ENCODE measurements at regions not wholly inside any gene's neighbourhood (a gene's known extent, or its start where the extent isn't known, plus 50 kb on each side); places are given as distances from the start of the nearest gene placed in this dataset.

DNA sequence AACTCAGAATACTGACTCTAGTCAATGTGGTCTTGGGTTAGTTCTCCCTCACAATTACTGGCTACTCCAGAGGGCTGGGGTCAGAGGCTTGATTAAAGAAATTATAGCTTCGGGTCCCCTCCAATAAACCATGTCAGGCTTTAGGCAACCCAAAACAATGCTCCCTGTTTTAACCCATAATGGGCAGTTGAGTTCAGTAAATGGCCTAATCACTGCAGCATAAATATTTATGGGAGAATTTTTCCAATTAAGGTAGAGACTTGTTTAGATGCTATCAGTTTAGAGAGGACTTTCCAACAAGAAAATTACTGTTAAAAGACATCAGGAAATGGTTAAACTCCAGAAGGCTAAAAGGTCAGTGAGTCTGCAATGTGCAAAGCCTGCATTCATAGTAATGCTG lies 389.2 kb upstream of the PRICKLE1 start:
- H3K27ac Mint-ChIP-seq, result no peak overlapping the region
- TF ChIP-seq ATF1 (CRISPR knock-in tag; IDR thresholded peaks at IDR 0.05), result no peak
- no peak overlapping the region for H3K4me3 Mint-ChIP-seq
- ATAC-seq (no peak), DNase-seq (ENCODE audit: low spot score) (no peak)
- H3K9me3 Mint-ChIP-seq, result peaks cover 14% of the 10 kb centered on the region
- POLR2A ChIA-PET, result no interaction called here
- peaks cover 11% of the 10 kb centered on the region for H3K36me3 Mint-ChIP-seq
- CTCF ChIA-PET, result no interaction called here
- peaks cover 17% of the 10 kb centered on the region for H3K4me1 Mint-ChIP-seq
- H3K27me3 Mint-ChIP-seq (ENCODE audit: low read depth), result peaks cover 4% of the 10 kb centered on the region

DNA sequence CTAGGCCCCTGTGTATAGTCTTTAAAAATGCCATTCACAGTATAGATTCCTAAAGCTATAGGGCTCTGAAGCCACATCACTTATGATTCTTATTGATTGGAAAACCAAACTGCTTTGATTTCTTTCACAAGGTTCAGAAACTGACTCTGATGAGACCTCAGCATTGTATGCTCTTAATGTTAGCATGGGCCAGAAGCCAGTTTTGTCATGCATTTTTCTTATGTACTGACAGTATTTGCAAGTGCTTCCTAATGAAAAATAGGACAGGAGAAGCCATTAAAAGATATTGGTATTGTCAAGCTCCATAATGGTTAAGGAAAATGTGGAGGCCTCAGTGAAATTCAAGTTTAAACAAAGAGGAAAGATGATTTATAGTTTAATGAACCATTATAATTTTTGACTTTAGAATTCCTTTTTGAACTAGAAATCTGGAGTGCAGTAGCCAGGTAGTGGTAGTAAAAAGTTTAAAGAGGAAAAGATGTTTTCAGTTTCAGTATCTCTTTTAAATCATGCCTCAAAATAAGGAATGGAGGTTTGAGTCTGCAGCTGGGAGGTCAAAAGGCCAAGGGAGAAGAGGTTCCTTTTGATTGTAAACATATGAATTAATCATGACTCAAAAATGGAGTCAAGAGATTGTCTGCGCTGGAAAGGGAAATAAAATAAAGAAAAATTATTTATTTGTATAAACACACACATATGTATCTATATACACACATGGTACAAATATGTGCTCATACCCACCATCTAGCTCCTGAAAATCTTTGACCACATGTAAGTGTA lies 388.1 kb upstream of the PRICKLE1 start:
- TF ChIP-seq ETV6 (CRISPR knock-in tag; IDR thresholded peaks at IDR 0.05) (no peak), IRF2 (CRISPR knock-in tag; IDR thresholded peaks at IDR 0.05; ENCODE audit: borderline replicate concordance, low read depth) (no peak), SP1 (CRISPR knock-in tag; conservative IDR thresholded peaks at IDR 0.05) (no peak), ZNF121 (CRISPR knock-in tag; IDR thresholded peaks at IDR 0.05) (no peak), GTF2I (CRISPR knock-in tag; conservative IDR thresholded peaks at IDR 0.05) (no peak), ZNF317 (CRISPR knock-in tag; IDR thresholded peaks at IDR 0.05; ENCODE audit: borderline replicate concordance, low read depth) (no peak), NR3C1 (CRISPR knock-in tag; conservative IDR thresholded peaks at IDR 0.05; ENCODE audit: low read depth) (no peak), KAT7 (CRISPR knock-in tag; IDR thresholded peaks at IDR 0.05; ENCODE audit: borderline replicate concordance) (no peak), ZNF423 (CRISPR knock-in tag; IDR thresholded peaks at IDR 0.05) (no peak), NFATC4 (CRISPR knock-in tag; IDR thresholded peaks at IDR 0.05) (no peak)
- TF ChIP-seq, protein P1, sequence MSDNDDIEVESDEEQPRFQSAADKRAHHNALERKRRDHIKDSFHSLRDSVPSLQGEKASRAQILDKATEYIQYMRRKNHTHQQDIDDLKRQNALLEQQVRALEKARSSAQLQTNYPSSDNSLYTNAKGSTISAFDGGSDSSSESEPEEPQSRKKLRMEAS (CRISPR knock-in tag; IDR thresholded peaks at IDR 0.05), result no peak
- TF ChIP-seq, protein P2, sequence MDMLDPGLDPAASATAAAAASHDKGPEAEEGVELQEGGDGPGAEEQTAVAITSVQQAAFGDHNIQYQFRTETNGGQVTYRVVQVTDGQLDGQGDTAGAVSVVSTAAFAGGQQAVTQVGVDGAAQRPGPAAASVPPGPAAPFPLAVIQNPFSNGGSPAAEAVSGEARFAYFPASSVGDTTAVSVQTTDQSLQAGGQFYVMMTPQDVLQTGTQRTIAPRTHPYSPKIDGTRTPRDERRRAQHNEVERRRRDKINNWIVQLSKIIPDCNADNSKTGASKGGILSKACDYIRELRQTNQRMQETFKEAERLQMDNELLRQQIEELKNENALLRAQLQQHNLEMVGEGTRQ (CRISPR knock-in tag; IDR thresholded peaks at IDR 0.05), result no peak
- TF ChIP-seq, protein P3, sequence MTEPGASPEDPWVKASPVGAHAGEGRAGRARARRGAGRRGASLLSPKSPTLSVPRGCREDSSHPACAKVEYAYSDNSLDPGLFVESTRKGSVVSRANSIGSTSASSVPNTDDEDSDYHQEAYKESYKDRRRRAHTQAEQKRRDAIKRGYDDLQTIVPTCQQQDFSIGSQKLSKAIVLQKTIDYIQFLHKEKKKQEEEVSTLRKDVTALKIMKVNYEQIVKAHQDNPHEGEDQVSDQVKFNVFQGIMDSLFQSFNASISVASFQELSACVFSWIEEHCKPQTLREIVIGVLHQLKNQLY (CRISPR knock-in tag; IDR thresholded peaks at IDR 0.05), result no peak
- TF ChIP-seq, protein P4, sequence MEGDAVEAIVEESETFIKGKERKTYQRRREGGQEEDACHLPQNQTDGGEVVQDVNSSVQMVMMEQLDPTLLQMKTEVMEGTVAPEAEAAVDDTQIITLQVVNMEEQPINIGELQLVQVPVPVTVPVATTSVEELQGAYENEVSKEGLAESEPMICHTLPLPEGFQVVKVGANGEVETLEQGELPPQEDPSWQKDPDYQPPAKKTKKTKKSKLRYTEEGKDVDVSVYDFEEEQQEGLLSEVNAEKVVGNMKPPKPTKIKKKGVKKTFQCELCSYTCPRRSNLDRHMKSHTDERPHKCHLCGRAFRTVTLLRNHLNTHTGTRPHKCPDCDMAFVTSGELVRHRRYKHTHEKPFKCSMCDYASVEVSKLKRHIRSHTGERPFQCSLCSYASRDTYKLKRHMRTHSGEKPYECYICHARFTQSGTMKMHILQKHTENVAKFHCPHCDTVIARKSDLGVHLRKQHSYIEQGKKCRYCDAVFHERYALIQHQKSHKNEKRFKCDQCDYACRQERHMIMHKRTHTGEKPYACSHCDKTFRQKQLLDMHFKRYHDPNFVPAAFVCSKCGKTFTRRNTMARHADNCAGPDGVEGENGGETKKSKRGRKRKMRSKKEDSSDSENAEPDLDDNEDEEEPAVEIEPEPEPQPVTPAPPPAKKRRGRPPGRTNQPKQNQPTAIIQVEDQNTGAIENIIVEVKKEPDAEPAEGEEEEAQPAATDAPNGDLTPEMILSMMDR (IDR thresholded peaks at IDR 0.05), result no peak
- H3K36me3 Mint-ChIP-seq, result peaks cover 11% of the 10 kb centered on the region
- H3K27me3 Mint-ChIP-seq (ENCODE audit: low read depth), result no peaks in the 10 kb centered on the region
- H3K4me1 Mint-ChIP-seq, result peaks cover 17% of the 10 kb centered on the region
- DNase-seq (ENCODE audit: low spot score) (no peak), ATAC-seq (no peak)
- no peak overlapping the region for H3K4me3 Mint-ChIP-seq
- CTCF ChIA-PET, result no interaction called here
- no peak overlapping the region for H3K27ac Mint-ChIP-seq
- POLR2A ChIA-PET, result no interaction called here
- peaks cover 14% of the 10 kb centered on the region for H3K9me3 Mint-ChIP-seq

DNA sequence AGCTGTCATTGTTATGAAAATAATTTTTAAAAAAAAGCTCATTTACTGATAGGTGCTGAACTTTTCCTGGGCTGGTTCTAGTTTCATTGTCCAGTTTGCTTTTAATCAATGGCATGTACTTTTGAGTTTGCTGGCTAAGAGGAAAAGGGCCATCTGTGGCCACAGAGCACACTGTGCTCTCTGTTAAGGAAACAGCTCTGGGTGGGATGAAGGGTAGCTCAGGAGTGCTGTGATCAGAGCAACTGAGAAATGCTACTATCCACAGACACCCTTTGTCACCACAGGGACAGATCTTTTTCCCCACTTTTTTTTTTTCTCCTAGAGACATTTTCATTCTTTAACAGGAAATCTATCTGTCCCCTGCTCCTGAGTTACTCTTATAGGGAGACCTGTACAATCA lies 387.1 kb upstream of the PRICKLE1 start:
- H3K27me3 Mint-ChIP-seq (ENCODE audit: low read depth), result no peaks in the 10 kb centered on the region
- TF ChIP-seq, protein P5, sequence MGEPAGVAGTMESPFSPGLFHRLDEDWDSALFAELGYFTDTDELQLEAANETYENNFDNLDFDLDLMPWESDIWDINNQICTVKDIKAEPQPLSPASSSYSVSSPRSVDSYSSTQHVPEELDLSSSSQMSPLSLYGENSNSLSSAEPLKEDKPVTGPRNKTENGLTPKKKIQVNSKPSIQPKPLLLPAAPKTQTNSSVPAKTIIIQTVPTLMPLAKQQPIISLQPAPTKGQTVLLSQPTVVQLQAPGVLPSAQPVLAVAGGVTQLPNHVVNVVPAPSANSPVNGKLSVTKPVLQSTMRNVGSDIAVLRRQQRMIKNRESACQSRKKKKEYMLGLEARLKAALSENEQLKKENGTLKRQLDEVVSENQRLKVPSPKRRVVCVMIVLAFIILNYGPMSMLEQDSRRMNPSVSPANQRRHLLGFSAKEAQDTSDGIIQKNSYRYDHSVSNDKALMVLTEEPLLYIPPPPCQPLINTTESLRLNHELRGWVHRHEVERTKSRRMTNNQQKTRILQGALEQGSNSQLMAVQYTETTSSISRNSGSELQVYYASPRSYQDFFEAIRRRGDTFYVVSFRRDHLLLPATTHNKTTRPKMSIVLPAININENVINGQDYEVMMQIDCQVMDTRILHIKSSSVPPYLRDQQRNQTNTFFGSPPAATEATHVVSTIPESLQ (CRISPR knock-in tag; IDR thresholded peaks at IDR 0.05), result no peak
- no peak for TF ChIP-seq GTF2I (CRISPR knock-in tag; conservative IDR thresholded peaks at IDR 0.05)
- TF ChIP-seq ETV6 (CRISPR knock-in tag; IDR thresholded peaks at IDR 0.05), result no peak
- TF ChIP-seq, protein P6, sequence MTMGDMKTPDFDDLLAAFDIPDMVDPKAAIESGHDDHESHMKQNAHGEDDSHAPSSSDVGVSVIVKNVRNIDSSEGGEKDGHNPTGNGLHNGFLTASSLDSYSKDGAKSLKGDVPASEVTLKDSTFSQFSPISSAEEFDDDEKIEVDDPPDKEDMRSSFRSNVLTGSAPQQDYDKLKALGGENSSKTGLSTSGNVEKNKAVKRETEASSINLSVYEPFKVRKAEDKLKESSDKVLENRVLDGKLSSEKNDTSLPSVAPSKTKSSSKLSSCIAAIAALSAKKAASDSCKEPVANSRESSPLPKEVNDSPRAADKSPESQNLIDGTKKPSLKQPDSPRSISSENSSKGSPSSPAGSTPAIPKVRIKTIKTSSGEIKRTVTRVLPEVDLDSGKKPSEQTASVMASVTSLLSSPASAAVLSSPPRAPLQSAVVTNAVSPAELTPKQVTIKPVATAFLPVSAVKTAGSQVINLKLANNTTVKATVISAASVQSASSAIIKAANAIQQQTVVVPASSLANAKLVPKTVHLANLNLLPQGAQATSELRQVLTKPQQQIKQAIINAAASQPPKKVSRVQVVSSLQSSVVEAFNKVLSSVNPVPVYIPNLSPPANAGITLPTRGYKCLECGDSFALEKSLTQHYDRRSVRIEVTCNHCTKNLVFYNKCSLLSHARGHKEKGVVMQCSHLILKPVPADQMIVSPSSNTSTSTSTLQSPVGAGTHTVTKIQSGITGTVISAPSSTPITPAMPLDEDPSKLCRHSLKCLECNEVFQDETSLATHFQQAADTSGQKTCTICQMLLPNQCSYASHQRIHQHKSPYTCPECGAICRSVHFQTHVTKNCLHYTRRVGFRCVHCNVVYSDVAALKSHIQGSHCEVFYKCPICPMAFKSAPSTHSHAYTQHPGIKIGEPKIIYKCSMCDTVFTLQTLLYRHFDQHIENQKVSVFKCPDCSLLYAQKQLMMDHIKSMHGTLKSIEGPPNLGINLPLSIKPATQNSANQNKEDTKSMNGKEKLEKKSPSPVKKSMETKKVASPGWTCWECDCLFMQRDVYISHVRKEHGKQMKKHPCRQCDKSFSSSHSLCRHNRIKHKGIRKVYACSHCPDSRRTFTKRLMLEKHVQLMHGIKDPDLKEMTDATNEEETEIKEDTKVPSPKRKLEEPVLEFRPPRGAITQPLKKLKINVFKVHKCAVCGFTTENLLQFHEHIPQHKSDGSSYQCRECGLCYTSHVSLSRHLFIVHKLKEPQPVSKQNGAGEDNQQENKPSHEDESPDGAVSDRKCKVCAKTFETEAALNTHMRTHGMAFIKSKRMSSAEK (CRISPR knock-in tag; IDR thresholded peaks at IDR 0.05; ENCODE audit: borderline replicate concordance), result no peak
- TF ChIP-seq CBFB (CRISPR knock-in tag; IDR thresholded peaks at IDR 0.05; ENCODE audit: low read depth), result no peak
- no peak for TF ChIP-seq ESRRA (CRISPR knock-in tag; IDR thresholded peaks at IDR 0.05; ENCODE audit: borderline replicate concordance)
- TF ChIP-seq ZNF219 (CRISPR knock-in tag; IDR thresholded peaks at IDR 0.05; ENCODE audit: borderline replicate concordance), result no peak
- TF ChIP-seq, protein P7, sequence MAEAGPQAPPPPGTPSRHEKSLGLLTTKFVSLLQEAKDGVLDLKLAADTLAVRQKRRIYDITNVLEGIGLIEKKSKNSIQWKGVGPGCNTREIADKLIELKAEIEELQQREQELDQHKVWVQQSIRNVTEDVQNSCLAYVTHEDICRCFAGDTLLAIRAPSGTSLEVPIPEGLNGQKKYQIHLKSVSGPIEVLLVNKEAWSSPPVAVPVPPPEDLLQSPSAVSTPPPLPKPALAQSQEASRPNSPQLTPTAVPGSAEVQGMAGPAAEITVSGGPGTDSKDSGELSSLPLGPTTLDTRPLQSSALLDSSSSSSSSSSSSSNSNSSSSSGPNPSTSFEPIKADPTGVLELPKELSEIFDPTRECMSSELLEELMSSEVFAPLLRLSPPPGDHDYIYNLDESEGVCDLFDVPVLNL (CRISPR knock-in tag; IDR thresholded peaks at IDR 0.05; ENCODE audit: borderline replicate concordance, low read depth), result no peak
- ChIA-PET POLR2A (no interaction called here), CTCF (no interaction called here)
- peaks cover 15% of the 10 kb centered on the region for H3K36me3 Mint-ChIP-seq
- ATAC-seq (no peak), DNase-seq (ENCODE audit: low spot score) (no peak)
- H3K9me3 Mint-ChIP-seq, result peaks cover 22% of the 10 kb centered on the region
- no peak overlapping the region for H3K4me3 Mint-ChIP-seq
- peaks cover 13% of the 10 kb centered on the region for H3K4me1 Mint-ChIP-seq
- no peak overlapping the region for H3K27ac Mint-ChIP-seq

Data from WTC11 (cell line).